Prostate gland (tissue), 2 donors: ENCODE measurements at regions not wholly inside any gene's neighbourhood (a gene's known extent, or its start where the extent isn't known, plus 50 kb on each side); places are given as distances from the start of the nearest gene placed in this dataset.

ENCODE experiments used
- CTCF ChIP-seq, 4 experiments: fragments of 200-600 bp in 2 of 4; fragments of 450-650 bp in 2 of 4; sonication (generic) in 2 of 4; IDR thresholded peaks; 1 replicate in 3 of 4; 2 replicates in 1 of 4; pipeline ENCODE4 v1.5.1; 2016 to 2019; ENCODE audit warnings: antibody characterized with exemption in 4 of 4, mild to moderate bottlenecking in 2 of 4, moderate library complexity in 2 of 4
- POLR2A ChIP-seq: fragments of 450-650 bp; IDR thresholded peaks from one replicate; pipeline ENCODE4 v1.6.1; 2016; ENCODE audit warnings: antibody characterized with exemption, mild to moderate bottlenecking

- TF ChIP-seq CTCF (IDR thresholded peaks at IDR 0.05) (no peak), POLR2A (no peak)
Measured at GRCh38 chr2:193331676-193332075, 1136.9 kb upstream of the TMEFF2 start.
